Spleen (tissue), 7 donors: ENCODE measurements at regions not wholly inside any gene's neighbourhood (a gene's known extent, or its start where the extent isn't known, plus 50 kb on each side); places are given as distances from the start of the nearest gene placed in this dataset.

Experiments used
- CTCF ChIP-seq, 11 experiments: fragments of 200-600 bp in 7 of 11; fragments of 450-650 bp in 4 of 11; sonication (generic) in 4 of 11; IDR thresholded peaks in 8 of 11; conservative IDR thresholded peaks in 3 of 11; 1 replicate in 7 of 11; 2 replicates in 4 of 11; pipeline versions ENCODE4 v1.4.0 to v1.8.0; 2016 to 2021; ENCODE audit warnings: antibody characterized with exemption in 11 of 11, inconsistent platforms in 4 of 11, mild to moderate bottlenecking in 1 of 11
- POLR2A ChIP-seq, 3 donors: fragments of 450-650 bp; IDR thresholded peaks; one replicate each; pipeline ENCODE4 v1.5.1; 2017; ENCODE audit warnings: antibody characterized with exemption in 3 of 3, mild to moderate bottlenecking in 1 of 3
- POLR2AphosphoS5 ChIP-seq, 3 donors: sonication (generic); formaldehyde crosslinking; IDR thresholded peaks; one replicate each; pipeline ENCODE4 v1.5.1; 2017; ENCODE audit warnings: antibody characterized with exemption in 3 of 3
- donor health status: DM: no; HTN: no; CAD: no; lungs with moderate emphysema.
- donor health status: DM: no; HTN: no; CAD: no.
- donor health status: DM: no; HTN: no; CAD: no.

- no peak for TF ChIP-seq POLR2A (IDR thresholded peaks at IDR 0.05)
- TF ChIP-seq CTCF (IDR thresholded peaks at IDR 0.05 in 8 of 11, conservative IDR thresholded peaks at IDR 0.05 in 3 of 11) = no peak
- TF ChIP-seq POLR2AphosphoS5 (IDR thresholded peaks at IDR 0.05) = no peak
These were observed 275.5 kb downstream of the SMAD2 start for GRCh38 chr18:47654988-47655387.
